WI38 (cell line): ENCODE measurements at regions not wholly inside any gene's neighbourhood (a gene's known extent, or its start where the extent isn't known, plus 50 kb on each side); places are given as distances from the start of the nearest gene placed in this dataset.
"Not testable (repeated sequence)": the region's sequence is repeated elsewhere in the genome, so short reads cannot be mapped to it uniquely, and the experiment has no call there.

Source experiments
- H3K4me3 ChIP-seq: 2 replicates; pipeline ENCODE4 v1.5.1; 2011; ENCODE audit warnings: low read depth, mild to moderate bottlenecking, control low read depth, low read length
- CTCF ChIP-seq: IDR thresholded peaks from 2 replicates; pipeline ENCODE4 v1.5.1; 2012; ENCODE audit warnings: low read depth, mild to moderate bottlenecking, control low read depth, low read length

DNA sequence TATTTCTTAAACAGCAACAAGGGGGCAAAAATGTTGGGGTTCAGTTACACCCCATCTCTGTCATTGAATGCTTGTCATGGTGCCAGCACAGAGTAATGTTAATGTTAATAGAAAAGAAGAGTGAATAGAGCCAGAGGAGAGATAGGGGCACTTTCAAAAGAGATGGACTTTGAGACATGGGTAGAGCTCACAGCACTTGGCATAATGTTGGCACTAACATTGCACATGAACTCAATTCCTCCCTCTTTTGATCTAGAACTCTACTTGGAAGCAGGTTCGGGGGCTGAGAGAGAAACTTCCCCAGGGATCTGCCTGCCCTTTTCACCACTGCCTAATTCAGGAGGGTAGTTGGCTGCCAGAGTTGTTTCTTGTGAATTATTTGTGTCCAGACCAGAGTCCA, 188.0 kb upstream of the ADRA1D start:
- TF ChIP-seq CTCF: no peak
- no peak overlapping the region for H3K4me3 ChIP-seq

GRCh38 chr20:4435671-4436455, 186.8 kb upstream of the ADRA1D start:
- TF ChIP-seq CTCF: no peak
- no peak overlapping the region for H3K4me3 ChIP-seq

DNA sequence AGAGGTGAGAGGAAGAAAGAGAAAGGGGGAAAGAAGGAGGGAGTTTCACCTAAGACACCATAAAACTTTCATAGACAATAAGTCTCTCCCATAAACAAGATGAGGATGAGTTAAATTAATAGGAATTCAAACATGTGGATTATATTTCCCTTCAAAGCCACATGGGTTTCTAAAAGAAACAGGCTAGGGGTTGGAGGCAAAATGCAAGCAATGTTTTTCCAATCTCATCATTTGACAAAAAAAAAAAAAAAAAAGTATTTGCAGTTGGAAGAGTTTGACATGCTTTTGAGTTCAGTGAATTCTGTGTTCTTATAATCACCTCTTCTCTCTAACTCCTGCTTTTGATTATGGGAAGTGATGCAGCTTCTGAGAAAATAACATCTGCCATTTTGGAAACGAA, 186.1 kb upstream of the ADRA1D start:
- no peak overlapping the region for H3K4me3 ChIP-seq

GRCh38 chr20:4434681-4435080, 185.6 kb upstream of the ADRA1D start:
- TF ChIP-seq CTCF: no peak
- H3K4me3 ChIP-seq: no peak overlapping the region

More for the DNA sequence above, 186.1 kb upstream of the ADRA1D start:
- TF ChIP-seq CTCF: no peak

DNA sequence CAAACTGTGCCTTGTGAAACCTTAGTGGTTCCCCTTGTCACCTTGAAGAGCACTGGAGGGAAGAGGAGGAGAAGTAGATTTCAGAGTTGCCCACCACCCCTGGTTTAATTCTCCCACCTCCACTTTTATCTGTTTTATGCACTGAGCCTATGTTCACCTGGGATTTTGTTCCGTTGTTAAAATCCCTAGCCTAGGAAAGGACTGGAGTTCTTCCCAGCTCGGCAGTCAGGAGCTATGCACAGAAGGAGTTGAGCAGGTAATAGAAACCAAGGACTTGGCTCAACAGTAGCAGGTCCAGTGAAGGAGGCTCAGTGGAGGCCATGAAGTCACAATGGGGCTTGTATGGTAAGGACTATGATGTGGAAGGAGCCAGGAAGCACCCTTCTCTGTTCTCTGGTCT, 182.4 kb upstream of the ADRA1D start:
- no peak for TF ChIP-seq CTCF
- no peak overlapping the region for H3K4me3 ChIP-seq

GRCh38 chr20:4430826-4431225, 181.7 kb upstream of the ADRA1D start:
- H3K4me3 ChIP-seq: not testable (repeated sequence)

- TF ChIP-seq CTCF: no peak
- H3K4me3 ChIP-seq: no peak overlapping the region
Observed at GRCh38 chr20:4427940-4428586, 179.0 kb upstream of the ADRA1D start.
